Dermis blood vessel endothelial cell (primary cell): ENCODE measurements at regions not wholly inside any gene's neighbourhood (a gene's known extent, or its start where the extent isn't known, plus 50 kb on each side); places are given as distances from the start of the nearest gene placed in this dataset.
"Not testable (repeated sequence)": the region's sequence is repeated elsewhere in the genome, so short reads cannot be mapped to it uniquely, and the experiment has no call there.

Experiments used
- DNase-seq: peaks from one replicate; pipeline ENCODE4 v3.0.0; 2010

- DNase-seq: no peak
Measured at GRCh38 chrX:113996781-113997180, 587.1 kb upstream of the HTR2C start.

GRCh38 chrX:113991720-113992119 is 592.2 kb upstream of the HTR2C start:
- DNase-seq: not testable (repeated sequence)

GRCh38 chrX:113990669-113991068 is 593.2 kb upstream of the HTR2C start:
- DNase-seq: not testable (repeated sequence)

GRCh38 chrX:113988315-113988935 is 595.5 kb upstream of the HTR2C start:
- not testable (repeated sequence) for DNase-seq

- no peak for DNase-seq
Measured at GRCh38 chrX:113986427-113986826, 597.5 kb upstream of the HTR2C start.

GRCh38 chrX:113982766-113983165 is 601.1 kb upstream of the HTR2C start:
- no peak for DNase-seq

- no peak for DNase-seq
Measured at GRCh38 chrX:113980953-113981352, 602.9 kb upstream of the HTR2C start.

- DNase-seq: no peak
Measured at GRCh38 chrX:113977887-113978286, 606.0 kb upstream of the HTR2C start.

- DNase-seq: no peak
Measured at GRCh38 chrX:113975441-113975840, 608.4 kb upstream of the HTR2C start.

- no peak for DNase-seq
Measured at GRCh38 chrX:113974881-113975280, 609.0 kb upstream of the HTR2C start.

GRCh38 chrX:113973706-113974105 is 610.2 kb upstream of the HTR2C start:
- DNase-seq: no peak

GRCh38 chrX:113966791-113967190 is 617.1 kb upstream of the HTR2C start:
- DNase-seq: no peak

GRCh38 chrX:113962343-113962742 is 621.5 kb upstream of the HTR2C start:
- no peak for DNase-seq

GRCh38 chrX:113959912-113960626 is 623.8 kb upstream of the HTR2C start:
- no peak for DNase-seq

GRCh38 chrX:113956936-113957335 is 627.0 kb upstream of the HTR2C start:
- no peak for DNase-seq

- DNase-seq: no peak
Measured at GRCh38 chrX:113954297-113954696, 629.6 kb upstream of the HTR2C start.

GRCh38 chrX:113950081-113950678 is 633.7 kb upstream of the HTR2C start:
- DNase-seq: no peak

- no peak for DNase-seq
Measured at GRCh38 chrX:113947548-113947947, 636.3 kb upstream of the HTR2C start.

GRCh38 chrX:113935518-113935917 is 648.4 kb upstream of the HTR2C start:
- no peak for DNase-seq

GRCh38 chrX:113933931-113934330 is 650.0 kb upstream of the HTR2C start:
- DNase-seq: no peak

GRCh38 chrX:113929004-113929403 is 654.9 kb upstream of the HTR2C start:
- DNase-seq: peak; percentile 4

GRCh38 chrX:113920661-113921060 is 663.2 kb upstream of the HTR2C start:
- DNase-seq: no peak

GRCh38 chrX:113919387-113919786 is 664.5 kb upstream of the HTR2C start:
- no peak for DNase-seq

- no peak for DNase-seq
Measured at GRCh38 chrX:113906168-113906567, 677.7 kb upstream of the HTR2C start.
